SK-N-SH treated with all-trans-retinoic acid at 6 μM for 48 hours (cell line): ENCODE measurements at regions not wholly inside any gene's neighbourhood (a gene's known extent, or its start where the extent isn't known, plus 50 kb on each side); places are given as distances from the start of the nearest gene placed in this dataset.

Experiments
- CSDC2 ChIP-seq: fragments of 250-450 bp; sonication (Bioruptor Pico); IDR thresholded peaks from 2 replicates; pipeline ENCODE4 v1.5.0; 2020; ENCODE audit warnings: mild to moderate bottlenecking, moderate library complexity
- GLIS3 ChIP-seq: fragments of 250-450 bp; sonication (Bioruptor Pico); IDR thresholded peaks from 2 replicates; pipeline ENCODE4 v1.5.0; 2020; ENCODE audit warnings: mild to moderate bottlenecking, moderate library complexity
- PATZ1 ChIP-seq: fragments of 250-450 bp; sonication (Bioruptor Pico); IDR thresholded peaks from 2 replicates; pipeline ENCODE4 v1.8.0; 2020; ENCODE audit warnings: mild to moderate bottlenecking, moderate library complexity, borderline replicate concordance
- RARB ChIP-seq: fragments of 250-450 bp; sonication (Bioruptor Pico); IDR thresholded peaks from 2 replicates; pipeline ENCODE4 v1.8.0; 2021; ENCODE audit warnings: mild to moderate bottlenecking, moderate library complexity
- ZNF8 ChIP-seq: fragments of 450-650 bp; formaldehyde crosslinking; IDR thresholded peaks from 2 replicates; pipeline ENCODE4 v1.5.0; 2020; ENCODE audit warnings: mild to moderate bottlenecking, moderate library complexity

- TF ChIP-seq CSDC2 (CRISPR knock-in tag): no peak
- TF ChIP-seq GLIS3 (CRISPR knock-in tag): no peak
- no peak for TF ChIP-seq ZNF8 (CRISPR knock-in tag)
- TF ChIP-seq PATZ1: no peak
- TF ChIP-seq RARB (CRISPR knock-in tag): no peak
Measured at GRCh38 chr5:163339148-163339547, 98.2 kb upstream of the CCNG1 start.
